ENCODE measurements at regions not wholly inside any gene's neighbourhood (a gene's known extent, or its start where the extent isn't known, plus 50 kb on each side); places are given as distances from the start of the nearest gene placed in this dataset.

GRCh38 chr10:118508863-118509262 is 86.6 kb downstream of the PRLHR start:
- Histone ChIP-seq H3K27ac (ENCODE audit: extremely low read depth, low read depth, low read length) (no peak overlapping the region), H3K9me1 (ENCODE audit: control insufficient read depth, insufficient read depth, low read length) (no peaks in the 10 kb centered on the region), H3K9me3 (replicated peaks; ENCODE audit: control insufficient read depth, insufficient read depth, low read depth, low read length) (no peaks in the 10 kb centered on the region), H2AFZ (ENCODE audit: low read depth, low read length) (no peak overlapping the region), H4K20me1 (replicated peaks; ENCODE audit: control insufficient read depth, insufficient read depth, low read length) (no peaks in the 10 kb centered on the region), H3K4me2 (ENCODE audit: insufficient read depth, low read length) (no peak overlapping the region), H3K4me3 (no peak overlapping the region), H3K79me2 (ENCODE audit: control insufficient read depth, insufficient read depth, low read length) (no peaks in the 10 kb centered on the region), H3K4me1 (replicated peaks in 1 of 2; ENCODE audit: control insufficient read depth in 2 of 2, insufficient read depth in 2 of 2, low read length in 2 of 2) (peaks cover 0 to 2% of the 10 kb centered on the region in 2 experiments; a peak in 3 of 5 replicates), H3K9ac (ENCODE audit: insufficient read depth in 1 of 2, low read depth in 2 of 2, low read length in 2 of 2) (no peak overlapping the region), H3K36me3 (ENCODE audit: control insufficient read depth, insufficient read depth, low read length) (no peaks in the 10 kb centered on the region), H3K27me3 (ENCODE audit: control insufficient read depth in 2 of 2, insufficient read depth in 2 of 2, low read length in 2 of 2) (no peaks in the 10 kb centered on the region)
- ChIA-PET POLR2A (no interaction called here), CTCF (ENCODE audit: low intra/inter-chr PET ratio) (no interaction called here)
- WGBS (ENCODE audit: insufficient coverage, low coverage, missing lambda C conversion rate): 0% methylated on average over 1 of the region's 1 CpG
- no peak for FAIRE-seq
- no peak for ATAC-seq
- BruUV-seq (replicated peaks): no TSS peak
- in situ Hi-C loops (cut with MboI) (no loop called here), intact Hi-C loops (cut with micrococcal nuclease) (no loop called here)
- no peak for DNase-seq (ENCODE audit: extremely low read depth in 1 of 4, low spot score in 3 of 4)
- TF ChIP-seq FOXJ2 (tag; IDR thresholded peaks at IDR 0.05) (0 out of 2 replicates have a peak, but pooled peaks have one; percentile 48), USF1 (CRISPR knock-in tag; IDR thresholded peaks at IDR 0.05) (no peak), RCOR1 (IDR thresholded peaks at IDR 0.05; ENCODE audit: borderline replicate concordance in 1 of 2, low read depth in 2 of 2, low read length in 2 of 2) (no peak), ASH1L (IDR thresholded peaks at IDR 0.05; ENCODE audit: borderline replicate concordance, low read depth, partially characterized antibody) (no peak), RAD51 (IDR thresholded peaks at IDR 0.05; ENCODE audit: borderline replicate concordance, low read depth) (no peak), FOSL1 (tag; conservative IDR thresholded peaks at IDR 0.05) (peak; percentile 45), ATF6 (CRISPR knock-in tag; IDR thresholded peaks at IDR 0.05) (no peak), ZNF280A (IDR thresholded peaks at IDR 0.05; ENCODE audit: low read depth, partially characterized antibody) (no peak)

All from K562 (cell line).